HFFc6 (cell line): ENCODE measurements at regions not wholly inside any gene's neighbourhood (a gene's known extent, or its start where the extent isn't known, plus 50 kb on each side); places are given as distances from the start of the nearest gene placed in this dataset.

Experiments
- DNase-seq: peaks from one replicate; pipeline ENCODE4 v3.0.0-alpha.2; 2018
- H3K27ac Mint-ChIP-seq: 2 replicates; pipeline ENCODE4 v1.8.0; 2020; ENCODE audit warnings: mild to moderate bottlenecking, mixed read lengths
- H3K27me3 Mint-ChIP-seq: 2 replicates; pipeline ENCODE4 v1.8.0; 2021; ENCODE audit warnings: mild to moderate bottlenecking, moderate library complexity, mixed read lengths; ENCODE audit not compliant: insufficient read depth
- H3K36me3 Mint-ChIP-seq: 2 replicates; pipeline ENCODE4 v1.8.0; 2021; ENCODE audit warnings: low read depth, mixed read lengths
- H3K4me1 Mint-ChIP-seq: 2 replicates; pipeline ENCODE4 v1.8.0; 2020; ENCODE audit warnings: low read depth, mixed read lengths
- H3K4me3 Mint-ChIP-seq: 2 replicates; pipeline ENCODE4 v1.8.0; 2020; ENCODE audit warnings: mild to moderate bottlenecking, moderate library complexity, mixed read lengths
- H3K9me3 Mint-ChIP-seq: 2 replicates; pipeline ENCODE4 v1.8.0; 2020; ENCODE audit warnings: mild to moderate bottlenecking, mixed read lengths
- CTCF ChIP-seq: fragments of 200-600 bp; sonication (generic); IDR thresholded peaks from 2 replicates; pipeline ENCODE4 v1.5.0; 2021; ENCODE audit warnings: antibody characterized with exemption, mild to moderate bottlenecking

GRCh38 chr2:234731236-234731635, 220.6 kb upstream of the SH3BP4 start:
- Mint-ChIP-seq H3K27ac (no peak overlapping the region), H3K9me3 (peaks cover 13% of the 10 kb centered on the region), H3K4me3 (no peak overlapping the region), H3K4me1 (peaks cover 1% of the 10 kb centered on the region), H3K36me3 (0 out of 2 replicates have a peak, but pooled peaks cover 4% of the 10 kb centered on the region), H3K27me3 (peaks cover 5% of the 10 kb centered on the region)
- no peak for DNase-seq
- no peak for TF ChIP-seq CTCF

- no peak for DNase-seq
- H3K4me3 Mint-ChIP-seq, result no peak overlapping the region
- H3K9me3 Mint-ChIP-seq, result peaks cover 3% of the 10 kb centered on the region
- no peak overlapping the region for H3K27ac Mint-ChIP-seq
- peaks cover 3% of the 10 kb centered on the region for H3K27me3 Mint-ChIP-seq
- peaks cover 12% of the 10 kb centered on the region for H3K4me1 Mint-ChIP-seq
- no peak for TF ChIP-seq CTCF
- H3K36me3 Mint-ChIP-seq, result 0 out of 2 replicates have a peak, but pooled peaks cover 2% of the 10 kb centered on the region
Observed at GRCh38 chr2:234730066-234730640, 221.7 kb upstream of the SH3BP4 start.

- DNase-seq, result peak; percentile 10
- no peak for TF ChIP-seq CTCF
- Mint-ChIP-seq H3K27ac (peak overlapping the region; percentile 23; the same call in 1 of the 2 replicates), H3K9me3 (no peaks in the 10 kb centered on the region), H3K4me1 (peaks cover 18% of the 10 kb centered on the region), H3K27me3 (no peaks in the 10 kb centered on the region), H3K36me3 (no peaks in the 10 kb centered on the region), H3K4me3 (no peak overlapping the region)
Observed at GRCh38 chr2:234725528-234726264, 226.1 kb upstream of the SH3BP4 start.

- no peaks in the 10 kb centered on the region for H3K9me3 Mint-ChIP-seq
- peaks cover 18% of the 10 kb centered on the region for H3K4me1 Mint-ChIP-seq
- no peaks in the 10 kb centered on the region; the same call in 1 of the 2 replicates for H3K27me3 Mint-ChIP-seq
- no peak overlapping the region for H3K27ac Mint-ChIP-seq
- no peaks in the 10 kb centered on the region for H3K36me3 Mint-ChIP-seq
- no peak for DNase-seq
- TF ChIP-seq CTCF, result no peak
- H3K4me3 Mint-ChIP-seq, result no peak overlapping the region
Observed at GRCh38 chr2:234724850-234725249, 227.0 kb upstream of the SH3BP4 start.

GRCh38 chr2:234723400-234723799, 226.5 kb upstream of the ARL4C start:
- no peak overlapping the region for H3K27ac Mint-ChIP-seq
- no peaks in the 10 kb centered on the region; the same call in 1 of the 2 replicates for H3K27me3 Mint-ChIP-seq
- H3K36me3 Mint-ChIP-seq, result no peaks in the 10 kb centered on the region
- no peak overlapping the region for H3K4me3 Mint-ChIP-seq
- H3K9me3 Mint-ChIP-seq, result no peaks in the 10 kb centered on the region
- no peak for DNase-seq
- no peak for TF ChIP-seq CTCF
- H3K4me1 Mint-ChIP-seq, result peaks cover 18% of the 10 kb centered on the region
